GM23338 (cell line): ENCODE measurements at regions not wholly inside any gene's neighbourhood (a gene's known extent, or its start where the extent isn't known, plus 50 kb on each side); places are given as distances from the start of the nearest gene placed in this dataset.

Source experiments
- ATAC-seq: fragments of 200-7000 bp; cut with Tn5 transposase; 3 replicates; pipeline ENCODE4 v1.9.1; 2020
- DNase-seq: peaks from one replicate; pipeline ENCODE4 v3.0.0-alpha.2; 2015; ENCODE audit warnings: low spot score
- H2AFZ ChIP-seq: fragments of 200-600 bp; sonication (generic); 2 replicates; pipeline ENCODE4 v1.8.0; 2016; ENCODE audit warnings: antibody characterized with exemption, mild to moderate bottlenecking, moderate library complexity
- H3F3A ChIP-seq: fragments of 200-600 bp; sonication (generic); replicated peaks from 2 replicates; pipeline ENCODE4 v1.8.0; 2017; ENCODE audit warnings: antibody characterized with exemption, mixed run types, low read depth
- H3K27ac ChIP-seq: fragments of 200-600 bp; sonication (generic); 2 replicates; pipeline ENCODE4 v1.6.1; 2016; ENCODE audit warnings: low read depth
- H3K27me3 ChIP-seq: fragments of 200-600 bp; sonication (generic); 2 replicates; pipeline ENCODE4 v1.8.0; 2016; ENCODE audit warnings: mild to moderate bottlenecking, mixed run types, moderate library complexity; ENCODE audit not compliant: insufficient read depth
- H3K36me3 ChIP-seq: fragments of 200-600 bp; sonication (generic); 2 replicates; pipeline ENCODE4 v1.8.0; 2016; ENCODE audit warnings: mild to moderate bottlenecking; ENCODE audit not compliant: insufficient read depth
- H3K4me1 ChIP-seq: fragments of 200-600 bp; sonication (generic); 2 replicates; pipeline ENCODE4 v1.8.0; 2016; ENCODE audit warnings: mild to moderate bottlenecking, moderate library complexity; ENCODE audit not compliant: insufficient read depth
- H3K4me2 ChIP-seq: fragments of 200-600 bp; sonication (generic); 2 replicates; pipeline ENCODE4 v1.7.1; 2017; ENCODE audit warnings: mixed run types
- H3K4me3 ChIP-seq: fragments of 200-600 bp; sonication (generic); 2 replicates; pipeline ENCODE4 v1.6.1; 2016; ENCODE audit warnings: mixed run types
- H3K79me2 ChIP-seq: fragments of 200-600 bp; sonication (generic); replicated peaks from 2 replicates; pipeline ENCODE4 v1.8.0; 2017; ENCODE audit warnings: mild to moderate bottlenecking; ENCODE audit not compliant: insufficient read depth
- H3K9me2 ChIP-seq: fragments of 200-600 bp; sonication (generic); 2 replicates; pipeline ENCODE4 v1.8.0; 2017; ENCODE audit not compliant: insufficient read depth
- H4K20me1 ChIP-seq: fragments of 200-600 bp; sonication (generic); replicated peaks from 2 replicates; pipeline ENCODE4 v1.8.0; 2017; ENCODE audit warnings: mild to moderate bottlenecking; ENCODE audit not compliant: insufficient read depth
- H3K27ac Mint-ChIP-seq: 2 replicates; pipeline ENCODE4 v1.8.0; 2020; ENCODE audit warnings: inconsistent platforms, mild to moderate bottlenecking, moderate library complexity, mixed read lengths
- H3K27me3 Mint-ChIP-seq: 3 replicates; pipeline ENCODE4 v1.8.0; 2022; ENCODE audit warnings: low read depth, mild to moderate bottlenecking, moderate library complexity, mixed read lengths, inconsistent platforms; ENCODE audit not compliant: insufficient read depth, poor library complexity
- H3K36me3 Mint-ChIP-seq: 3 replicates; pipeline ENCODE4 v1.8.0; 2021; ENCODE audit warnings: low read depth, mild to moderate bottlenecking, inconsistent platforms, moderate library complexity, mixed read lengths
- H3K4me1 Mint-ChIP-seq: 3 replicates; pipeline ENCODE4 v1.8.0; 2020; ENCODE audit warnings: mild to moderate bottlenecking, inconsistent platforms, mixed read lengths
- H3K4me3 Mint-ChIP-seq: 3 replicates; pipeline ENCODE4 v1.8.0; 2021; ENCODE audit warnings: moderate library complexity, mild to moderate bottlenecking, inconsistent platforms, mixed read lengths
- H3K9me3 Mint-ChIP-seq: 3 replicates; pipeline ENCODE4 v1.8.0; 2020; ENCODE audit warnings: moderate library complexity, mild to moderate bottlenecking, inconsistent platforms, mixed read lengths
- CREB1 ChIP-seq: fragments of 250-450 bp; sonication (Bioruptor Pico); IDR thresholded peaks from 2 replicates; pipeline ENCODE4 v1.5.0; 2020; ENCODE audit warnings: low read depth, mild to moderate bottlenecking, moderate library complexity
- EZH2 ChIP-seq: fragments of 200-600 bp; sonication (generic); IDR thresholded peaks from one replicate; pipeline ENCODE4 v1.8.0; 2017; ENCODE audit warnings: antibody characterized with exemption, mild to moderate bottlenecking, low read depth; ENCODE audit not compliant: unreplicated experiment
- EZH2phosphoT487 ChIP-seq: fragments of 200-600 bp; sonication (generic); IDR thresholded peaks from one replicate; pipeline ENCODE4 v1.8.1; 2018; ENCODE audit warnings: antibody characterized with exemption; ENCODE audit not compliant: unreplicated experiment
- JUNB ChIP-seq: IDR thresholded peaks from one replicate; pipeline ENCODE4 v1.6.1; 2016; ENCODE audit warnings: antibody characterized with exemption; ENCODE audit not compliant: unreplicated experiment
- NANOG ChIP-seq: IDR thresholded peaks from 2 replicates; pipeline ENCODE4 v1.6.1; 2016; ENCODE audit warnings: antibody characterized with exemption, borderline replicate concordance
- POLR2AphosphoS5 ChIP-seq: IDR thresholded peaks from 2 replicates; pipeline ENCODE4 v1.6.1; 2016; ENCODE audit warnings: antibody characterized with exemption, low read depth
- STAT1 ChIP-seq: IDR thresholded peaks from one replicate; pipeline ENCODE4 v1.6.1; 2016; ENCODE audit warnings: antibody characterized with exemption; ENCODE audit not compliant: unreplicated experiment
- ZNF114 ChIP-seq: fragments of 250-450 bp; sonication (Bioruptor Pico); IDR thresholded peaks from 2 replicates; pipeline ENCODE4 v1.5.0; 2020; ENCODE audit warnings: mild to moderate bottlenecking, moderate library complexity
- ZNF331 ChIP-seq: fragments of 250-450 bp; sonication (Bioruptor Pico); IDR thresholded peaks from 2 replicates; pipeline ENCODE4 v1.5.0; 2020; ENCODE audit warnings: low read depth, mild to moderate bottlenecking, moderate library complexity
- TF ChIP-seq, protein P1 (sequence below): IDR thresholded peaks from one replicate; pipeline ENCODE4 v1.6.1; 2018; ENCODE audit warnings: antibody characterized with exemption; ENCODE audit not compliant: unreplicated experiment
- TF ChIP-seq, protein P2 (sequence below): IDR thresholded peaks from 2 replicates; pipeline ENCODE4 v1.6.1; 2016; ENCODE audit warnings: antibody characterized with exemption
- TF ChIP-seq, protein P3 (sequence below): fragments of 250-450 bp; sonication (Bioruptor Pico); IDR thresholded peaks from 2 replicates; pipeline ENCODE4 v1.5.0; 2020; ENCODE audit warnings: mild to moderate bottlenecking, moderate library complexity
- TF ChIP-seq, protein P4 (sequence below), 2 experiments: fragments of 200-600 bp in 1 of 2; sonication (generic) in 1 of 2; conservative IDR thresholded peaks; 2 replicates each; pipeline versions ENCODE4 v1.5.1 to v1.6.1; 2016 to 2017; ENCODE audit warnings: antibody characterized with exemption in 2 of 2, low read depth in 2 of 2, mild to moderate bottlenecking in 2 of 2, moderate library complexity in 1 of 2

DNA sequence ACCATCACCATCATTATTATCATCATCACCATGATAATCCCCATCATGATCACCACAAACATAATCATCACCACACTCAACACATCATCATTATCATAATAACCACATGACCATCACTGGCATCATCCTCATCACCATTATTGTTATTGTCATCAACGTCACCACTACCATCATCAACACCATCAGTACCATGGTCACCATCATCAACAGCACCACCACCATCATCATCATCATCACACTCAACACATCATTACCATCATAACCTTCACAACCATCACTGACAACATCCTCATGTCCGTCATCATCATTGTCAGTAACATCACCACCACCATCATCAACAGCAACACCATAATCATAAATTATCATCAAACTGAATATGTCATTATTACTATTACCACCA, 73.2 kb downstream of the MBD3L1 start:
- Mint-ChIP-seq H3K27ac (no peak overlapping the region), H3K4me1 (no peaks in the 10 kb centered on the region), H3K4me3 (no peak overlapping the region), H3K27me3 (peaks cover 2% of the 10 kb centered on the region), H3K9me3 (peaks cover 10% of the 10 kb centered on the region; the same call in 2 of the 3 replicates), H3K36me3 (peaks cover 11% of the 10 kb centered on the region)
- Histone ChIP-seq H3K27me3 (no peaks in the 10 kb centered on the region), H3F3A (no peaks in the 10 kb centered on the region), H3K27ac (no peak overlapping the region), H2AFZ (no peak overlapping the region), H4K20me1 (no peaks in the 10 kb centered on the region), H3K36me3 (no peaks in the 10 kb centered on the region), H3K4me3 (no peak overlapping the region), H3K79me2 (no peaks in the 10 kb centered on the region), H3K9me2 (no peaks in the 10 kb centered on the region), H3K4me2 (no peak overlapping the region), H3K4me1 (no peaks in the 10 kb centered on the region)
- ATAC-seq (no peak), DNase-seq (no peak)
- TF ChIP-seq JUNB (no peak), ZNF331 (CRISPR knock-in tag) (no peak), STAT1 (no peak), NANOG (no peak), CREB1 (no peak), POLR2AphosphoS5 (no peak), EZH2 (no peak), EZH2phosphoT487 (no peak), ZNF114 (CRISPR knock-in tag) (no peak)
- TF ChIP-seq, protein P1, sequence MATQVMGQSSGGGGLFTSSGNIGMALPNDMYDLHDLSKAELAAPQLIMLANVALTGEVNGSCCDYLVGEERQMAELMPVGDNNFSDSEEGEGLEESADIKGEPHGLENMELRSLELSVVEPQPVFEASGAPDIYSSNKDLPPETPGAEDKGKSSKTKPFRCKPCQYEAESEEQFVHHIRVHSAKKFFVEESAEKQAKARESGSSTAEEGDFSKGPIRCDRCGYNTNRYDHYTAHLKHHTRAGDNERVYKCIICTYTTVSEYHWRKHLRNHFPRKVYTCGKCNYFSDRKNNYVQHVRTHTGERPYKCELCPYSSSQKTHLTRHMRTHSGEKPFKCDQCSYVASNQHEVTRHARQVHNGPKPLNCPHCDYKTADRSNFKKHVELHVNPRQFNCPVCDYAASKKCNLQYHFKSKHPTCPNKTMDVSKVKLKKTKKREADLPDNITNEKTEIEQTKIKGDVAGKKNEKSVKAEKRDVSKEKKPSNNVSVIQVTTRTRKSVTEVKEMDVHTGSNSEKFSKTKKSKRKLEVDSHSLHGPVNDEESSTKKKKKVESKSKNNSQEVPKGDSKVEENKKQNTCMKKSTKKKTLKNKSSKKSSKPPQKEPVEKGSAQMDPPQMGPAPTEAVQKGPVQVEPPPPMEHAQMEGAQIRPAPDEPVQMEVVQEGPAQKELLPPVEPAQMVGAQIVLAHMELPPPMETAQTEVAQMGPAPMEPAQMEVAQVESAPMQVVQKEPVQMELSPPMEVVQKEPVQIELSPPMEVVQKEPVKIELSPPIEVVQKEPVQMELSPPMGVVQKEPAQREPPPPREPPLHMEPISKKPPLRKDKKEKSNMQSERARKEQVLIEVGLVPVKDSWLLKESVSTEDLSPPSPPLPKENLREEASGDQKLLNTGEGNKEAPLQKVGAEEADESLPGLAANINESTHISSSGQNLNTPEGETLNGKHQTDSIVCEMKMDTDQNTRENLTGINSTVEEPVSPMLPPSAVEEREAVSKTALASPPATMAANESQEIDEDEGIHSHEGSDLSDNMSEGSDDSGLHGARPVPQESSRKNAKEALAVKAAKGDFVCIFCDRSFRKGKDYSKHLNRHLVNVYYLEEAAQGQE: no peak
- TF ChIP-seq, protein P2, sequence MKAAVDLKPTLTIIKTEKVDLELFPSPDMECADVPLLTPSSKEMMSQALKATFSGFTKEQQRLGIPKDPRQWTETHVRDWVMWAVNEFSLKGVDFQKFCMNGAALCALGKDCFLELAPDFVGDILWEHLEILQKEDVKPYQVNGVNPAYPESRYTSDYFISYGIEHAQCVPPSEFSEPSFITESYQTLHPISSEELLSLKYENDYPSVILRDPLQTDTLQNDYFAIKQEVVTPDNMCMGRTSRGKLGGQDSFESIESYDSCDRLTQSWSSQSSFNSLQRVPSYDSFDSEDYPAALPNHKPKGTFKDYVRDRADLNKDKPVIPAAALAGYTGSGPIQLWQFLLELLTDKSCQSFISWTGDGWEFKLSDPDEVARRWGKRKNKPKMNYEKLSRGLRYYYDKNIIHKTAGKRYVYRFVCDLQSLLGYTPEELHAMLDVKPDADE: no peak
- TF ChIP-seq, protein P3, sequence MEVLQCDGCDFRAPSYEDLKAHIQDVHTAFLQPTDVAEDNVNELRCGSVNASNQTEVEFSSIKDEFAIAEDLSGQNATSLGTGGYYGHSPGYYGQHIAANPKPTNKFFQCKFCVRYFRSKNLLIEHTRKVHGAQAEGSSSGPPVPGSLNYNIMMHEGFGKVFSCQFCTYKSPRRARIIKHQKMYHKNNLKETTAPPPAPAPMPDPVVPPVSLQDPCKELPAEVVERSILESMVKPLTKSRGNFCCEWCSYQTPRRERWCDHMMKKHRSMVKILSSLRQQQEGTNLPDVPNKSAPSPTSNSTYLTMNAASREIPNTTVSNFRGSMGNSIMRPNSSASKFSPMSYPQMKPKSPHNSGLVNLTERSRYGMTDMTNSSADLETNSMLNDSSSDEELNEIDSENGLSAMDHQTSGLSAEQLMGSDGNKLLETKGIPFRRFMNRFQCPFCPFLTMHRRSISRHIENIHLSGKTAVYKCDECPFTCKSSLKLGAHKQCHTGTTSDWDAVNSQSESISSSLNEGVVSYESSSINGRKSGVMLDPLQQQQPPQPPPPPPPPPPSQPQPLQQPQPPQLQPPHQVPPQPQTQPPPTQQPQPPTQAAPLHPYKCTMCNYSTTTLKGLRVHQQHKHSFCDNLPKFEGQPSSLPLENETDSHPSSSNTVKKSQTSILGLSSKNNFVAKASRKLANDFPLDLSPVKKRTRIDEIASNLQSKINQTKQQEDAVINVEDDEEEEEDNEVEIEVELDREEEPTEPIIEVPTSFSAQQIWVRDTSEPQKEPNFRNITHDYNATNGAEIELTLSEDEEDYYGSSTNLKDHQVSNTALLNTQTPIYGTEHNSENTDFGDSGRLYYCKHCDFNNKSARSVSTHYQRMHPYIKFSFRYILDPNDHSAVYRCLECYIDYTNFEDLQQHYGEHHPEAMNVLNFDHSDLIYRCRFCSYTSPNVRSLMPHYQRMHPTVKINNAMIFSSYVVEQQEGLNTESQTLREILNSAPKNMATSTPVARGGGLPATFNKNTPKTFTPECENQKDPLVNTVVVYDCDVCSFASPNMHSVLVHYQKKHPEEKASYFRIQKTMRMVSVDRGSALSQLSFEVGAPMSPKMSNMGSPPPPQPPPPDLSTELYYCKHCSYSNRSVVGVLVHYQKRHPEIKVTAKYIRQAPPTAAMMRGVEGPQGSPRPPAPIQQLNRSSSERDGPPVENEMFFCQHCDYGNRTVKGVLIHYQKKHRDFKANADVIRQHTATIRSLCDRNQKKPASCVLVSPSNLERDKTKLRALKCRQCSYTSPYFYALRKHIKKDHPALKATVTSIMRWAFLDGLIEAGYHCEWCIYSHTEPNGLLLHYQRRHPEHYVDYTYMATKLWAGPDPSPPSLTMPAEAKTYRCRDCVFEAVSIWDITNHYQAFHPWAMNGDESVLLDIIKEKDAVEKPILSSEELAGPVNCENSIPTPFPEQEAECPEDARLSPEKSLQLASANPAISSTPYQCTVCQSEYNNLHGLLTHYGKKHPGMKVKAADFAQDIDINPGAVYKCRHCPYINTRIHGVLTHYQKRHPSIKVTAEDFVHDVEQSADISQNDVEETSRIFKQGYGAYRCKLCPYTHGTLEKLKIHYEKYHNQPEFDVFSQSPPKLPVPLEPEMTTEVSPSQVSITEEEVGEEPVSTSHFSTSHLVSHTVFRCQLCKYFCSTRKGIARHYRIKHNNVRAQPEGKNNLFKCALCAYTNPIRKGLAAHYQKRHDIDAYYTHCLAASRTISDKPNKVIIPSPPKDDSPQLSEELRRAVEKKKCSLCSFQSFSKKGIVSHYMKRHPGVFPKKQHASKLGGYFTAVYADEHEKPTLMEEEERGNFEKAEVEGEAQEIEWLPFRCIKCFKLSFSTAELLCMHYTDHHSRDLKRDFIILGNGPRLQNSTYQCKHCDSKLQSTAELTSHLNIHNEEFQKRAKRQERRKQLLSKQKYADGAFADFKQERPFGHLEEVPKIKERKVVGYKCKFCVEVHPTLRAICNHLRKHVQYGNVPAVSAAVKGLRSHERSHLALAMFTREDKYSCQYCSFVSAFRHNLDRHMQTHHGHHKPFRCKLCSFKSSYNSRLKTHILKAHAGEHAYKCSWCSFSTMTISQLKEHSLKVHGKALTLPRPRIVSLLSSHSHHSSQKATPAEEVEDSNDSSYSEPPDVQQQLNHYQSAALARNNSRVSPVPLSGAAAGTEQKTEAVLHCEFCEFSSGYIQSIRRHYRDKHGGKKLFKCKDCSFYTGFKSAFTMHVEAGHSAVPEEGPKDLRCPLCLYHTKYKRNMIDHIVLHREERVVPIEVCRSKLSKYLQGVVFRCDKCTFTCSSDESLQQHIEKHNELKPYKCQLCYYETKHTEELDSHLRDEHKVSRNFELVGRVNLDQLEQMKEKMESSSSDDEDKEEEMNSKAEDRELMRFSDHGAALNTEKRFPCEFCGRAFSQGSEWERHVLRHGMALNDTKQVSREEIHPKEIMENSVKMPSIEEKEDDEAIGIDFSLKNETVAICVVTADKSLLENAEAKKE (CRISPR knock-in tag): no peak
- TF ChIP-seq, protein P4, sequence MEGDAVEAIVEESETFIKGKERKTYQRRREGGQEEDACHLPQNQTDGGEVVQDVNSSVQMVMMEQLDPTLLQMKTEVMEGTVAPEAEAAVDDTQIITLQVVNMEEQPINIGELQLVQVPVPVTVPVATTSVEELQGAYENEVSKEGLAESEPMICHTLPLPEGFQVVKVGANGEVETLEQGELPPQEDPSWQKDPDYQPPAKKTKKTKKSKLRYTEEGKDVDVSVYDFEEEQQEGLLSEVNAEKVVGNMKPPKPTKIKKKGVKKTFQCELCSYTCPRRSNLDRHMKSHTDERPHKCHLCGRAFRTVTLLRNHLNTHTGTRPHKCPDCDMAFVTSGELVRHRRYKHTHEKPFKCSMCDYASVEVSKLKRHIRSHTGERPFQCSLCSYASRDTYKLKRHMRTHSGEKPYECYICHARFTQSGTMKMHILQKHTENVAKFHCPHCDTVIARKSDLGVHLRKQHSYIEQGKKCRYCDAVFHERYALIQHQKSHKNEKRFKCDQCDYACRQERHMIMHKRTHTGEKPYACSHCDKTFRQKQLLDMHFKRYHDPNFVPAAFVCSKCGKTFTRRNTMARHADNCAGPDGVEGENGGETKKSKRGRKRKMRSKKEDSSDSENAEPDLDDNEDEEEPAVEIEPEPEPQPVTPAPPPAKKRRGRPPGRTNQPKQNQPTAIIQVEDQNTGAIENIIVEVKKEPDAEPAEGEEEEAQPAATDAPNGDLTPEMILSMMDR (conservative IDR thresholded peaks at IDR 0.05; ENCODE audit: low read depth in 2 of 2): no peak
